ENCODE measurements at regions not wholly inside any gene's neighbourhood (a gene's known extent, or its start where the extent isn't known, plus 50 kb on each side); places are given as distances from the start of the nearest gene placed in this dataset.

GRCh38 chr13:105805892-105806627 is 729.4 kb downstream of the EFNB2 start:
- no peaks in the 10 kb centered on the region for H3K36me3 ChIP-seq
- H3K4me3 ChIP-seq: no peak overlapping the region
- H3K27ac ChIP-seq: no peak overlapping the region
- no peak for TF ChIP-seq POLR2AphosphoS5 (IDR thresholded peaks at IDR 0.05)
- no peak for TF ChIP-seq CTCF (IDR thresholded peaks at IDR 0.05)
- no peak for TF ChIP-seq POLR2A (IDR thresholded peaks at IDR 0.05)
- TF ChIP-seq EP300 (IDR thresholded peaks at IDR 0.05): no peak
- 78 to 82% methylated on average over 6 of the region's 6 CpGs for WGBS, 2 donors
- no peak for DNase-seq
- H3K9me3 ChIP-seq: no peaks in the 10 kb centered on the region
- H3K4me1 ChIP-seq: peaks cover 0 to 7% (median 2%) of the 10 kb centered on the region in 4 donors
- intact Hi-C loops (cut with DNase I): no loop called here
- H3K27me3 ChIP-seq: no peaks in the 10 kb centered on the region

GRCh38 chr13:105804561-105805190 is 730.8 kb downstream of the EFNB2 start:
- H3K9me3 ChIP-seq: no peaks in the 10 kb centered on the region
- peaks cover 0 to 7% (median 2%) of the 10 kb centered on the region in 4 donors for H3K4me1 ChIP-seq
- intact Hi-C loops (cut with DNase I): no loop called here
- H3K36me3 ChIP-seq: no peaks in the 10 kb centered on the region
- H3K27me3 ChIP-seq: no peaks in the 10 kb centered on the region
- H3K27ac ChIP-seq: no peak overlapping the region
- DNase-seq: no peak
- H3K4me3 ChIP-seq: no peak overlapping the region
- no peak for TF ChIP-seq POLR2A (IDR thresholded peaks at IDR 0.05)
- no peak for TF ChIP-seq EP300 (IDR thresholded peaks at IDR 0.05)
- WGBS, 2 donors: 82 to 91% methylated on average over 3 of the region's 3 CpGs

- no peaks in the 10 kb centered on the region for H3K4me1 ChIP-seq
- H3K27ac ChIP-seq: no peak overlapping the region
- no peak for DNase-seq
- TF ChIP-seq POLR2A (IDR thresholded peaks at IDR 0.05) (no peak), CTCF (IDR thresholded peaks at IDR 0.05) (no peak), EP300 (IDR thresholded peaks at IDR 0.05) (no peak), POLR2AphosphoS5 (IDR thresholded peaks at IDR 0.05) (no peak)
- H3K4me3 ChIP-seq: no peak overlapping the region
- H3K36me3 ChIP-seq: no peaks in the 10 kb centered on the region
- no peaks in the 10 kb centered on the region for H3K9me3 ChIP-seq
- no peaks in the 10 kb centered on the region for H3K27me3 ChIP-seq
- intact Hi-C loops (cut with DNase I): no loop called here
Observed at GRCh38 chr13:105799155-105799554, 736.3 kb downstream of the EFNB2 start.

- H3K4me1 ChIP-seq: no peaks in the 10 kb centered on the region
- intact Hi-C loops (cut with DNase I): no loop called here
- WGBS, 2 donors: 0 to 38% methylated on average over 1 of the region's 1 CpG
- TF ChIP-seq EP300 (IDR thresholded peaks at IDR 0.05) (no peak), POLR2A (IDR thresholded peaks at IDR 0.05) (no peak), POLR2AphosphoS5 (IDR thresholded peaks at IDR 0.05) (no peak), CTCF (IDR thresholded peaks at IDR 0.05) (no peak)
- DNase-seq: no peak
- no peaks in the 10 kb centered on the region for H3K27me3 ChIP-seq
- H3K9me3 ChIP-seq: no peaks in the 10 kb centered on the region
- no peaks in the 10 kb centered on the region for H3K36me3 ChIP-seq
- H3K27ac ChIP-seq: no peak overlapping the region
- H3K4me3 ChIP-seq: no peak overlapping the region
Observed at GRCh38 chr13:105798541-105798940, 736.9 kb downstream of the EFNB2 start.

- TF ChIP-seq POLR2A (IDR thresholded peaks at IDR 0.05): no peak
- TF ChIP-seq CTCF (IDR thresholded peaks at IDR 0.05): no peak
- no peak for TF ChIP-seq POLR2AphosphoS5 (IDR thresholded peaks at IDR 0.05)
- TF ChIP-seq EP300 (IDR thresholded peaks at IDR 0.05): no peak
- no peak overlapping the region for H3K27ac ChIP-seq
- DNase-seq: no peak
- H3K4me1 ChIP-seq: no peaks in the 10 kb centered on the region
- 62 to 85% methylated on average over 3 of the region's 3 CpGs for WGBS, 2 donors
- H3K4me3 ChIP-seq: no peak overlapping the region
- H3K9me3 ChIP-seq: no peaks in the 10 kb centered on the region
- H3K27me3 ChIP-seq: no peaks in the 10 kb centered on the region
- H3K36me3 ChIP-seq: no peaks in the 10 kb centered on the region
- intact Hi-C loops (cut with DNase I): no loop called here
Observed at GRCh38 chr13:105796081-105796480, 739.4 kb downstream of the EFNB2 start.
